WTC11 (cell line): ENCODE measurements at regions not wholly inside any gene's neighbourhood (a gene's known extent, or its start where the extent isn't known, plus 50 kb on each side); places are given as distances from the start of the nearest gene placed in this dataset.

ENCODE experiments used
- ATAC-seq: fragments of 200-7000 bp; cut with Tn5 transposase; 2 replicates; pipeline ENCODE4 v1.10.0; 2021; ENCODE audit warnings: mild to moderate bottlenecking, moderate library complexity
- CTCF ChIA-PET: fragments of 300-600 bp; sonication (Branson Sonifier 250); formaldehyde crosslinking; loops from one replicate; lab custom pipeline; 2021; ENCODE audit warnings: antibody characterized with exemption; lab: Charles Lee
- POLR2A ChIA-PET: fragments of 350-600 bp; sonication (Branson Sonifier 250); formaldehyde crosslinking; loops from one replicate; lab custom pipeline; 2021; ENCODE audit warnings: antibody characterized with exemption; lab: Charles Lee
- DNase-seq: peaks from one replicate; pipeline ENCODE4 v3.0.0; 2021; ENCODE audit warnings: low spot score
- H3K27ac Mint-ChIP-seq: 2 replicates; pipeline ENCODE4 v1.8.0; 2021; ENCODE audit warnings: mixed read lengths
- H3K27me3 Mint-ChIP-seq: 2 replicates; pipeline ENCODE4 v1.8.0; 2021; ENCODE audit warnings: low read depth, mild to moderate bottlenecking, moderate library complexity, mixed read lengths
- H3K36me3 Mint-ChIP-seq: 2 replicates; pipeline ENCODE4 v1.8.0; 2021; ENCODE audit warnings: mixed read lengths
- H3K4me1 Mint-ChIP-seq: 2 replicates; pipeline ENCODE4 v1.8.0; 2022; ENCODE audit warnings: mixed read lengths
- H3K4me3 Mint-ChIP-seq: 2 replicates; pipeline ENCODE4 v1.8.0; 2021; ENCODE audit warnings: mild to moderate bottlenecking, moderate library complexity, mixed read lengths
- H3K9me3 Mint-ChIP-seq: 2 replicates; pipeline ENCODE4 v1.8.0; 2021; ENCODE audit warnings: mixed read lengths
- CREB1 ChIP-seq: sonication (generic); formaldehyde crosslinking; IDR thresholded peaks from 2 replicates; pipeline ENCODE4 v1.8.0; 2023; ENCODE audit warnings: mild to moderate bottlenecking, missing genetic modification reagents
- CREM ChIP-seq: sonication (generic); formaldehyde crosslinking; IDR thresholded peaks from 2 replicates; pipeline ENCODE4 v1.8.1; 2022; ENCODE audit warnings: mild to moderate bottlenecking, missing genetic modification reagents, moderate library complexity
- ELF4 ChIP-seq: sonication (generic); formaldehyde crosslinking; IDR thresholded peaks from 2 replicates; pipeline ENCODE4 v1.8.1; 2022; ENCODE audit warnings: low read depth, mild to moderate bottlenecking, moderate library complexity, missing genetic modification reagents
- ESRRA ChIP-seq: sonication (generic); formaldehyde crosslinking; IDR thresholded peaks from 2 replicates; pipeline ENCODE4 v1.8.1; 2022; ENCODE audit warnings: mild to moderate bottlenecking, missing genetic modification reagents, borderline replicate concordance
- FOXP1 ChIP-seq: sonication (generic); formaldehyde crosslinking; IDR thresholded peaks from 2 replicates; pipeline ENCODE4 v1.8.0; 2022; ENCODE audit warnings: missing genetic modification reagents, mild to moderate bottlenecking, moderate library complexity, borderline replicate concordance
- GTF2I ChIP-seq: fragments of 250-450 bp; sonication (Bioruptor Pico); conservative IDR thresholded peaks from 2 replicates; pipeline ENCODE4 v1.4.0; 2021; ENCODE audit warnings: mild to moderate bottlenecking
- IRF2 ChIP-seq: sonication (generic); formaldehyde crosslinking; IDR thresholded peaks from 2 replicates; pipeline ENCODE4 v1.8.0; 2022; ENCODE audit warnings: low read depth, missing genetic modification reagents, borderline replicate concordance
- JAZF1 ChIP-seq: fragments of 250-450 bp; sonication (Bioruptor Pico); IDR thresholded peaks from 2 replicates; pipeline ENCODE4 v1.9.0; 2021; ENCODE audit warnings: moderate library complexity, mild to moderate bottlenecking, inconsistent platforms
- KAT7 ChIP-seq: sonication (generic); formaldehyde crosslinking; IDR thresholded peaks from 2 replicates; pipeline ENCODE4 v1.8.1; 2023; ENCODE audit warnings: missing genetic modification reagents, mild to moderate bottlenecking, borderline replicate concordance
- NR1H2 ChIP-seq: sonication (generic); formaldehyde crosslinking; IDR thresholded peaks from 2 replicates; pipeline ENCODE4 v1.9.0; 2021; ENCODE audit warnings: mild to moderate bottlenecking, moderate library complexity, missing genetic modification reagents
- NR2C2 ChIP-seq: sonication (generic); formaldehyde crosslinking; IDR thresholded peaks from 2 replicates; pipeline ENCODE4 v1.8.0; 2022; ENCODE audit warnings: mild to moderate bottlenecking, missing genetic modification reagents
- RORB ChIP-seq: fragments of 250-450 bp; sonication (Bioruptor Pico); IDR thresholded peaks from 2 replicates; pipeline ENCODE4 v1.9.0; 2021; ENCODE audit warnings: mild to moderate bottlenecking
- ZNF121 ChIP-seq: sonication (generic); formaldehyde crosslinking; IDR thresholded peaks from 2 replicates; pipeline ENCODE4 v1.8.0; 2023; ENCODE audit warnings: missing genetic modification reagents
- ZNF138 ChIP-seq: sonication (generic); formaldehyde crosslinking; conservative IDR thresholded peaks from 2 replicates; pipeline ENCODE4 v1.8.1; 2022; ENCODE audit warnings: mild to moderate bottlenecking, moderate library complexity, missing genetic modification reagents
- ZNF396 ChIP-seq: fragments of 250-450 bp; sonication (Bioruptor Pico); IDR thresholded peaks from 2 replicates; pipeline ENCODE4 v1.8.0; 2021; ENCODE audit warnings: mild to moderate bottlenecking, moderate library complexity, borderline replicate concordance
- ZNF423 ChIP-seq: fragments of 250-450 bp; sonication (Bioruptor Pico); IDR thresholded peaks from 2 replicates; pipeline ENCODE4 v2.1.2; 2022; ENCODE audit warnings: mild to moderate bottlenecking, moderate library complexity
- TF ChIP-seq, protein P1 (sequence below): sonication (generic); formaldehyde crosslinking; IDR thresholded peaks from 2 replicates; pipeline ENCODE4 v1.8.1; 2022; ENCODE audit warnings: mild to moderate bottlenecking, moderate library complexity, missing genetic modification reagents
- TF ChIP-seq, protein P2 (sequence below): sonication (generic); formaldehyde crosslinking; IDR thresholded peaks from 2 replicates; pipeline ENCODE4 v1.8.0; 2022; ENCODE audit warnings: mild to moderate bottlenecking, missing genetic modification reagents
- TF ChIP-seq, protein P3 (sequence below): sonication (generic); formaldehyde crosslinking; IDR thresholded peaks from 2 replicates; pipeline ENCODE4 v1.8.1; 2023; ENCODE audit warnings: mild to moderate bottlenecking, missing genetic modification reagents, moderate library complexity
- TF ChIP-seq, protein P4 (sequence below): sonication (generic); formaldehyde crosslinking; IDR thresholded peaks from 2 replicates; pipeline ENCODE4 v1.8.1; 2022; ENCODE audit warnings: low read depth, mild to moderate bottlenecking, moderate library complexity, missing genetic modification reagents, borderline replicate concordance
- TF ChIP-seq, protein P5 (sequence below): sonication (generic); formaldehyde crosslinking; IDR thresholded peaks from 2 replicates; pipeline ENCODE4 v1.8.0; 2023; ENCODE audit warnings: mild to moderate bottlenecking, missing genetic modification reagents
- TF ChIP-seq, protein P6 (sequence below): fragments of 250-450 bp; sonication (Bioruptor Pico); IDR thresholded peaks from 2 replicates; pipeline ENCODE4 v1.9.0; 2021; ENCODE audit warnings: mild to moderate bottlenecking
- TF ChIP-seq, protein P7 (sequence below): sonication (generic); formaldehyde crosslinking; IDR thresholded peaks from 2 replicates; pipeline ENCODE4 v1.8.1; 2022; ENCODE audit warnings: mild to moderate bottlenecking, missing genetic modification reagents, moderate library complexity, borderline replicate concordance
- TF ChIP-seq, protein P8 (sequence below): sonication (generic); formaldehyde crosslinking; IDR thresholded peaks from 2 replicates; pipeline ENCODE4 v1.8.1; 2023; ENCODE audit warnings: mild to moderate bottlenecking, missing genetic modification reagents

DNA sequence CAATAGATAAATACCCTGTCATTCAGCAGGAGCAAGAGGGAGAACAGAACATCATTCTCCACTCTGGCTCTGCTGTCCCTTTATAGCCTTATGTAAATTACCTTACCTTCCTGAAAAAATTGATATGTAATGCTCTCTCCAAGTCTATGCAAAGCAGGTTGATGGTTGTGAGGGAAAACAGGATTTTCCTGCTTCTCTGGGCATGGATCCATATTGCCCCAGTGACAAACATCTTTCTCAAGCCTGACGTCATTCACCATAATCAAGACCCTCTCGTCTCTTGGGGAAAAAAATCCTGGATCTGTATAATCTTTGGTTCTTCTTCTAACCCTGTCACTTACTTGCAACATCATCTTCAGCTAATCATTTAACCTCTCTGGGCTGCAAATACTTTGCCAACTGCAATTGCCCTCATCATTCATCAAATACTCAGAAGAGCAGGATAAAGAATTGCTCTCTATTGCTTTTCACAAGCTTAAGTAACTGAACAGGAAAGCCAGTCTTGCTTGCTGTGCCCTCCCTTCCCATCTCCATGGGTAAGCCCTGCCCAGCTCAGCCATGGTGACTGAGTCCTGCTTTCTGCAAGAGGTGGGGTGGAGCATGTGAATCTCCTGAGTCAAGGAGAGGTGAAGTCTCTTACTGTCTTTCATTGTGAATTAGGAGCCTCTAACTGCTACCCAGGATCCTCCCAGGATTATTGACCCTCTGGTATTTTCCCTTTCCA, 123.7 kb upstream of the KLF7 start:
- Mint-ChIP-seq H3K27me3 (no peaks in the 10 kb centered on the region; the same call in 1 of the 2 replicates), H3K36me3 (no peaks in the 10 kb centered on the region), H3K9me3 (peaks cover 12% of the 10 kb centered on the region), H3K4me1 (peaks cover 29% of the 10 kb centered on the region), H3K4me3 (no peak overlapping the region), H3K27ac (no peak overlapping the region)
- DNase-seq (no peak), ATAC-seq (no peak; the same call in 1 of the 2 replicates)
- POLR2A ChIA-PET: no interaction called here
- CTCF ChIA-PET: no interaction called here
- TF ChIP-seq, protein P1, sequence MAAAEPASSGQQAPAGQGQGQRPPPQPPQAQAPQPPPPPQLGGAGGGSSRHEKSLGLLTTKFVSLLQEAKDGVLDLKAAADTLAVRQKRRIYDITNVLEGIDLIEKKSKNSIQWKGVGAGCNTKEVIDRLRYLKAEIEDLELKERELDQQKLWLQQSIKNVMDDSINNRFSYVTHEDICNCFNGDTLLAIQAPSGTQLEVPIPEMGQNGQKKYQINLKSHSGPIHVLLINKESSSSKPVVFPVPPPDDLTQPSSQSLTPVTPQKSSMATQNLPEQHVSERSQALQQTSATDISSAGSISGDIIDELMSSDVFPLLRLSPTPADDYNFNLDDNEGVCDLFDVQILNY (CRISPR knock-in tag): no peak
- TF ChIP-seq CREB1 (no peak), NR2C2 (CRISPR knock-in tag) (no peak), CREM (CRISPR knock-in tag) (no peak), RORB (CRISPR knock-in tag) (no peak), ESRRA (no peak), IRF2 (CRISPR knock-in tag) (no peak), ZNF396 (CRISPR knock-in tag) (no peak)
- TF ChIP-seq, protein P2, sequence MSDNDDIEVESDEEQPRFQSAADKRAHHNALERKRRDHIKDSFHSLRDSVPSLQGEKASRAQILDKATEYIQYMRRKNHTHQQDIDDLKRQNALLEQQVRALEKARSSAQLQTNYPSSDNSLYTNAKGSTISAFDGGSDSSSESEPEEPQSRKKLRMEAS: no peak
- TF ChIP-seq, protein P3, sequence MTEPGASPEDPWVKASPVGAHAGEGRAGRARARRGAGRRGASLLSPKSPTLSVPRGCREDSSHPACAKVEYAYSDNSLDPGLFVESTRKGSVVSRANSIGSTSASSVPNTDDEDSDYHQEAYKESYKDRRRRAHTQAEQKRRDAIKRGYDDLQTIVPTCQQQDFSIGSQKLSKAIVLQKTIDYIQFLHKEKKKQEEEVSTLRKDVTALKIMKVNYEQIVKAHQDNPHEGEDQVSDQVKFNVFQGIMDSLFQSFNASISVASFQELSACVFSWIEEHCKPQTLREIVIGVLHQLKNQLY: no peak

DNA sequence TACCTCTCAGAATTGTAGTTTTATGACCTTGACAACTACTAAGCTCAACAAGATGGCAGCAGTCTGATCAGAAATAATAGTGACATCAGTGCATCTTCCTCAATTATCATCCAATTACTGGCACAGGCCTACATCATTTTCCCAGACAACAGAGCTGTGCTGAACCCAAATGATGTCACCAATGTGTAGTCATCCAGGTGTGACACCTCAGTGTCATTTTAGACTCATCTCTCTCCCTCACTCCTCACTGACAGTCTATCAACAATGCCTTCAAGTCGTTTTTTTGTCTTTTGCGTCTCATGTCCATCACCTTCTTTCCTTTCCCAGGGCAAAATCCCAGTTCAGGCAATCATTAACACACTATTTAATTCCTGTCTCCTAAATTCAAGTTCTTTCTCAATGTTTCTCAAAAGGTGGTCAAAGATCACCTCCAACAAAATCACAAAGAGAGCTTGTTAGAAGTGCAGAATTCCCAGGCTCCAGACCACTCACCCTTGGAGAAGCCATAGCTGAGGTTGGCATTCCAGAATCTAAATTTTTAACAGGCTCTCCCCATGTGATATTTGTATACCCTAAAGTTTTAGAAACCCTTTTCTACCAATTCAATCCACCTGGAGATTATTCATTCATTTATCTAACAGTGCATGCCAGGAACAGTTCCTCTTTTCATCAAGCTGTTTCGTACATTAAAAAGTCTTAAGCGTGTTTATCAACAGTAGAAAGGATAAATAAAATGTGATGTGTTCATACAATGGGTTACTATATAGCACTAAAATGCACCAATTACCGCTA, 125.3 kb upstream of the KLF7 start:
- no peaks in the 10 kb centered on the region; the same call in 1 of the 2 replicates for H3K27me3 Mint-ChIP-seq
- H3K4me3 Mint-ChIP-seq: no peak overlapping the region
- no peak overlapping the region for H3K27ac Mint-ChIP-seq
- peaks cover 17% of the 10 kb centered on the region for H3K4me1 Mint-ChIP-seq
- ChIA-PET POLR2A (no interaction called here), CTCF (no interaction called here)
- no peak for ATAC-seq
- 0 out of 2 replicates have a peak, but pooled peaks cover 2% of the 10 kb centered on the region for H3K36me3 Mint-ChIP-seq
- H3K9me3 Mint-ChIP-seq: peaks cover 18% of the 10 kb centered on the region
- no peak for DNase-seq
- no peak for TF ChIP-seq KAT7 (CRISPR knock-in tag)
- no peak for TF ChIP-seq GTF2I (CRISPR knock-in tag)
- no peak for TF ChIP-seq ZNF138 (CRISPR knock-in tag)
- TF ChIP-seq, protein P4, sequence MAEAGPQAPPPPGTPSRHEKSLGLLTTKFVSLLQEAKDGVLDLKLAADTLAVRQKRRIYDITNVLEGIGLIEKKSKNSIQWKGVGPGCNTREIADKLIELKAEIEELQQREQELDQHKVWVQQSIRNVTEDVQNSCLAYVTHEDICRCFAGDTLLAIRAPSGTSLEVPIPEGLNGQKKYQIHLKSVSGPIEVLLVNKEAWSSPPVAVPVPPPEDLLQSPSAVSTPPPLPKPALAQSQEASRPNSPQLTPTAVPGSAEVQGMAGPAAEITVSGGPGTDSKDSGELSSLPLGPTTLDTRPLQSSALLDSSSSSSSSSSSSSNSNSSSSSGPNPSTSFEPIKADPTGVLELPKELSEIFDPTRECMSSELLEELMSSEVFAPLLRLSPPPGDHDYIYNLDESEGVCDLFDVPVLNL (CRISPR knock-in tag): no peak
- TF ChIP-seq FOXP1: no peak
- TF ChIP-seq, protein P5, sequence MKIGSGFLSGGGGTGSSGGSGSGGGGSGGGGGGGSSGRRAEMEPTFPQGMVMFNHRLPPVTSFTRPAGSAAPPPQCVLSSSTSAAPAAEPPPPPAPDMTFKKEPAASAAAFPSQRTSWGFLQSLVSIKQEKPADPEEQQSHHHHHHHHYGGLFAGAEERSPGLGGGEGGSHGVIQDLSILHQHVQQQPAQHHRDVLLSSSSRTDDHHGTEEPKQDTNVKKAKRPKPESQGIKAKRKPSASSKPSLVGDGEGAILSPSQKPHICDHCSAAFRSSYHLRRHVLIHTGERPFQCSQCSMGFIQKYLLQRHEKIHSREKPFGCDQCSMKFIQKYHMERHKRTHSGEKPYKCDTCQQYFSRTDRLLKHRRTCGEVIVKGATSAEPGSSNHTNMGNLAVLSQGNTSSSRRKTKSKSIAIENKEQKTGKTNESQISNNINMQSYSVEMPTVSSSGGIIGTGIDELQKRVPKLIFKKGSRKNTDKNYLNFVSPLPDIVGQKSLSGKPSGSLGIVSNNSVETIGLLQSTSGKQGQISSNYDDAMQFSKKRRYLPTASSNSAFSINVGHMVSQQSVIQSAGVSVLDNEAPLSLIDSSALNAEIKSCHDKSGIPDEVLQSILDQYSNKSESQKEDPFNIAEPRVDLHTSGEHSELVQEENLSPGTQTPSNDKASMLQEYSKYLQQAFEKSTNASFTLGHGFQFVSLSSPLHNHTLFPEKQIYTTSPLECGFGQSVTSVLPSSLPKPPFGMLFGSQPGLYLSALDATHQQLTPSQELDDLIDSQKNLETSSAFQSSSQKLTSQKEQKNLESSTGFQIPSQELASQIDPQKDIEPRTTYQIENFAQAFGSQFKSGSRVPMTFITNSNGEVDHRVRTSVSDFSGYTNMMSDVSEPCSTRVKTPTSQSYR (CRISPR knock-in tag): no peak
- no peak for TF ChIP-seq CREM (CRISPR knock-in tag)
- no peak for TF ChIP-seq ZNF121 (CRISPR knock-in tag)
- no peak for TF ChIP-seq NR1H2 (CRISPR knock-in tag)
- TF ChIP-seq, protein P6, sequence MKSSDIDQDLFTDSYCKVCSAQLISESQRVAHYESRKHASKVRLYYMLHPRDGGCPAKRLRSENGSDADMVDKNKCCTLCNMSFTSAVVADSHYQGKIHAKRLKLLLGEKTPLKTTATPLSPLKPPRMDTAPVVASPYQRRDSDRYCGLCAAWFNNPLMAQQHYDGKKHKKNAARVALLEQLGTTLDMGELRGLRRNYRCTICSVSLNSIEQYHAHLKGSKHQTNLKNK (CRISPR knock-in tag): no peak
- no peak for TF ChIP-seq JAZF1 (CRISPR knock-in tag)
- TF ChIP-seq ZNF396 (CRISPR knock-in tag): no peak
- no peak for TF ChIP-seq CREB1
- no peak for TF ChIP-seq NR2C2 (CRISPR knock-in tag)
- no peak for TF ChIP-seq ELF4 (CRISPR knock-in tag)
- TF ChIP-seq ZNF423 (CRISPR knock-in tag): no peak
- TF ChIP-seq, protein P7, sequence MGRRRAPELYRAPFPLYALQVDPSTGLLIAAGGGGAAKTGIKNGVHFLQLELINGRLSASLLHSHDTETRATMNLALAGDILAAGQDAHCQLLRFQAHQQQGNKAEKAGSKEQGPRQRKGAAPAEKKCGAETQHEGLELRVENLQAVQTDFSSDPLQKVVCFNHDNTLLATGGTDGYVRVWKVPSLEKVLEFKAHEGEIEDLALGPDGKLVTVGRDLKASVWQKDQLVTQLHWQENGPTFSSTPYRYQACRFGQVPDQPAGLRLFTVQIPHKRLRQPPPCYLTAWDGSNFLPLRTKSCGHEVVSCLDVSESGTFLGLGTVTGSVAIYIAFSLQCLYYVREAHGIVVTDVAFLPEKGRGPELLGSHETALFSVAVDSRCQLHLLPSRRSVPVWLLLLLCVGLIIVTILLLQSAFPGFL (CRISPR knock-in tag): no peak
- TF ChIP-seq, protein P8, sequence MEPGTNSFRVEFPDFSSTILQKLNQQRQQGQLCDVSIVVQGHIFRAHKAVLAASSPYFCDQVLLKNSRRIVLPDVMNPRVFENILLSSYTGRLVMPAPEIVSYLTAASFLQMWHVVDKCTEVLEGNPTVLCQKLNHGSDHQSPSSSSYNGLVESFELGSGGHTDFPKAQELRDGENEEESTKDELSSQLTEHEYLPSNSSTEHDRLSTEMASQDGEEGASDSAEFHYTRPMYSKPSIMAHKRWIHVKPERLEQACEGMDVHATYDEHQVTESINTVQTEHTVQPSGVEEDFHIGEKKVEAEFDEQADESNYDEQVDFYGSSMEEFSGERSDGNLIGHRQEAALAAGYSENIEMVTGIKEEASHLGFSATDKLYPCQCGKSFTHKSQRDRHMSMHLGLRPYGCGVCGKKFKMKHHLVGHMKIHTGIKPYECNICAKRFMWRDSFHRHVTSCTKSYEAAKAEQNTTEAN (CRISPR knock-in tag): no peak
